ENCODE measurements at regions not wholly inside any gene's neighbourhood (a gene's known extent, or its start where the extent isn't known, plus 50 kb on each side); places are given as distances from the start of the nearest gene placed in this dataset.

DNA sequence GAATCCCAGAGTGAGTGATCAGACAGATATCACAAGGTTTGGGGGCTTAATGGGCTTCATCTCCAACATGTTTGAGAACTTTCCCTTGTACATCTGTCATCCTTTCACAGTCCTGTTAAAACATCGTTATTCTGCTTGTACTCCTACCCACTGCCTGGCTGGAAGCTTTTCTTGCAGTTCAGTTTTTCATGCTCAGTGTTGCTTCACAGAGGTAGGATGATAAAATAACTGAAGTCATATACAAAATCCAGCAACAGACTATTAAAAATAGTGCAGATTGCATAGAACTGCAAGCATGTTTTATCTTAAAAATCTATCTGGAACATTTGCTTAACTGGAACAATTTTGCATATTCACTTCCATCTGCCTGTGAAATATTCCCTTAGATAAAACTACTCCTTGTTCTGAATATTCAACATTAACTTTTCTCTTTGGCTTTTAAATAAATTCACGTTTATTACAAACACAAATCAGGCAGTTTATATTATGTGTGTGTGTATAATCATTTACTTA, 579.6 kb upstream of the IGFBP7 start:
- no peak for DNase-seq (ENCODE audit: low read depth)

DNA sequence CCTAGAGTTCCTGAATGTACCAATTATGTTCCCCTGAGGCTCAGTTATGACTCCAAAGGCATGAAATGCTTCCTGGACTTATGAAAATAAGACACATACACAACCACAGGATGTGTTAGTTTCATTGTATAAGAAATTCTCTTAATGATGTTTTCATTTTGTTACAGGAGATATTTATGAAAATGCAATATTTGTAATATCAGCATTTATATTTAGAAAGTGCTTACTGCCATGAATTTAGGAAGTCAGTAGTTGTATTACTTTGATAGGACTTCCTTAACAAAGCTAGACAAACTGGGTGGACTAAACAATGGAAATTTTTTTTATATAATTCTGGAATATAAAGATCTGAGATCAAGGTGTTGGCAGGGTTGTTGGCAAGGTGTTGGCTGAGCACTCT, 572.1 kb upstream of the IGFBP7 start:
- no peak for DNase-seq (ENCODE audit: low read depth)

DNA sequence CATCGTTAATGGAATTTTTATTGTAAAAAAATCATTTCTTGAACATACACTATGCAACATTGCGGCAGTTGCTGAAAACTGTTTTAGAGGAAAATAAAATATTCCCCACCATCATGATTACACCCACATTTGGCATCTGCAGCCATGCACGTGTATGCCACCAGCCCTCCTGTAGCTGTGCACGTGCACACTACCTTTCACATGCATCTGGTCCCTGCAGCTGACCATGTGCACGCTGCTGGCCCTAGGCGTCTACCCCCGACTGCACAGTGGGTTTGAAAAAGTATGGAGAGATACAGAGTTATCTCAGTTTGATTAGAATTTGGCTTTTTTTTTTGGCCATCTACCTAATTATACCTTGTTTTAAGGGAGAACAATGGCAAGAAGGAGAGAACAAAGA, 569.8 kb upstream of the IGFBP7 start:
- no peak for DNase-seq (ENCODE audit: low read depth)

DNA sequence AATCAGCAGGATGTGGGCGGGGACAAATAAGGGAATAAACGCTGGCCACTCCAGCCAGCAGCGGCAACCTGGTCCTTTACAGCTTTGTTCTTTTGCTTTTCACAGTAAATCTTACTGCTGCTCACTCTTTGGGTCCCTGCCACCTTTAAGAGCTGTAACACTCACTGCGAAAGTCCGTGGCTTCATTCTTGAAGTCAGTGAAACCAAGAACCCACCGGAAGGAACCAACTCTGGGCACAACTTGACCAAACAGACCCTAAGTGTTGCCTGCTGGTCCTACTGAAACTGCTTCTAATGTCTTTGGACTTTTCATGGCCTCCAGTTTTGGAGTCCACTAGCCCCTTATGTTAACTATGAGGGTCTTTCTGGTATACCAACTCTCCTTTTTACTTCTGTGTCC, 566.2 kb upstream of the IGFBP7 start:
- DNase-seq (ENCODE audit: low read depth) = no peak

DNA sequence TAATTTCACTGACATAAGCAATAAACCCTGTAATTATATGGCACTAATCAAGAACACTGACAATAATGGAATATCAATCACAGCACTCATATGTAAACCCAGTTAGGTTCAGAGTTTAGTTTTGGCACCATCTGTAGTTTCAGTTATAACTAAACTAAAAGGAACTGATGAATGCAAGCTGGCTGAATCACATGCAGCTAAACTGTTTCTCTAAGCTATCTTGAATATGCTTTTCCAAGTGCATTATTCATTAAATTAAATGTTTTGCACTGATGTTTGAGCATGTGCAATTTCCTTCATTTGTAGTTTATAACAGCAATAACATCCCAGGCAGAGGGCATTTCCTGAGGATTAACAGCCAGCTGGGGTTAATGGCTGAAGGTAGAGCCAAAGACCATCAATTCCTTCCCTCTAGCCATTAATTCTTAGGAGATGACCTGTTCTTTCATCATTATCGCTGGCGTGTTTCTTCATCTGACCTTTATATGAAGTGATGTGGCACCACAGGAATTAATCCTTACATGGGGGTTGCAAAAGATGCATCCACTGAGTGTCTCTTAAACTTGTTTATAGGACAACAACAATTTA, 562.8 kb upstream of the IGFBP7 start:
- DNase-seq (ENCODE audit: low read depth) = no peak

DNA sequence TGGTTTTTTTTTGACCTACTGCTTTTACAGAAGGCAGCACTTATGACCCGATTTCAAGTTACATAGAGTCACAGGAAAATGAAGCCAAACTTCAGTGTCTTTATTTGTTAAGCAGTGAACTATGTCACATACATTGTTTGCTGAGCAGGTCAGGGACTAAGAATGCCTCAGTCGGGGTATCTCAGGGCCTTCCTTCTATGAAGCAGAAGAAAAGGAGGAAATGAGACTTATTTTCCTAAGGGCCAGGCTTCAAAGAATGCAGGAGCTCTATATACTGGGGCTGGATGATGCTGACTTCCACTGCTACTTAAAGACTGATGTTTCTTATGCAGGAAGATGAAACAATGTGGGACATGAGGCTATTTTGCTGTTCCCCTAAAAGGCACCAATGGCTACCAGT, 558.4 kb upstream of the IGFBP7 start:
- no peak for DNase-seq (ENCODE audit: low read depth)

DNA sequence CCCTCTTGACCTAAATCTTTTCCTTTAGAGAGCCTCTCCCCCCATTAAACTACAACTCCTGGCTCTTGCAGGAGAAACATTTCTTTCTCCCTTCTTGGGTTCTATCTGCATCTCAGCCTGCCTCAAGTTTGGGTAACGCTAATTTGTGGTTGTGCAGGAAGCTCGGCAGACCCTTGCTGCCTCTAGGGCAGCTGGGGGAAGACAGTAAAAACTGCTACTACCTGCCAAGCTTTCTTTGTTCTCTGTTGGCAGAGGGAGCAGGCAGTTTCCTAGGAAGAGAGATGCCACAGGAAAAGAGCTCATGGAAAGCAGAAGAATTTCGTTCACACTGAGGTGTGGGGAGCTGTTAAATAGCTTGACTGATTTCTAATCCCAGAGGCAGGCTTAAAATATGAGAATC, 555.6 kb upstream of the IGFBP7 start:
- no peak for DNase-seq (ENCODE audit: low read depth)

DNA sequence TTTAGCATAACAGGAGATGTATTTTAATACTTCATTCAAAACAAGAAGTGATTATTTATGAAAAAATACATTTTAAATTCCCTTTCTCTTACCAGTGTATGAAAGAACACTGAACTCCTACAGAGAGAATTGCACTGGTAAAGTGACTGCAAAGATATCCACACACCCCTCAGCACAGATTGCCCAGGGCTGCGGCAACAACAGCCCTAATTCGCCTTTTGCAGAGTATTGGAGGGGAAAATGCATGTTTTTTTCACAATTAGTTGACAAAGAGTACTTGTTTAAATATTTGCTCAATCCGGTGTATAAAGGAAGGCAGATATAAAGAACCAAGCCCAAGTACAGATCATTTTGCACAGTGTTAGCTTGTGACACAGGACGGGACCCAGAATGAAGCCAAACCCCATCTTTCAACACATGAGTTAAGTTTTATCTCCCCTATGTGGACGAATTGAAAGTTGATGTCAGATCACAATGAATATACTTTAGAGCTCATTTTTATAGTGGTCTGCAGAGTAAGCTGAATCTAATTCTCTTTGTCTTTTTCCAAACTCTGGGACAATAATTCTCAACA, 551.4 kb upstream of the IGFBP7 start:
- no peak for DNase-seq (ENCODE audit: low read depth)

DNA sequence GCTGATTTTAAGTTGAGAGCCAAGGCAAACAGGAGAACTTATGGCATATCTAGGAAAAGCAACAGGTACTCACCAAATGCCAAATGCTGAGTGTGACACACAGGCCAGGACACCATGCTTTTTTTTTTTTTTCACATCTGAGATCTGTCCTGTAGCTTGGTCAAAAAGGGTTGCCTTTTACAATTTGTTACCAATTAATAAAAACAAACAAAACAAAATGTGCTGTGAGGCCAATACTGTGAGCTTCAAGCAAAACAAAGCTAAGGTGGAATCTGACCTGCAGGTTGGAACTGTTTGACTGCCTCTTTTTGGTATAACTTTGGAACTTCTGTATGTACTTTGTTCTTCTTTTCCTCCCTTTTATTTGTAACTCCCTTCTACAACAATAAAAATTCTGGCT, 548.5 kb upstream of the IGFBP7 start:
- DNase-seq (ENCODE audit: low read depth) = no peak

DNA sequence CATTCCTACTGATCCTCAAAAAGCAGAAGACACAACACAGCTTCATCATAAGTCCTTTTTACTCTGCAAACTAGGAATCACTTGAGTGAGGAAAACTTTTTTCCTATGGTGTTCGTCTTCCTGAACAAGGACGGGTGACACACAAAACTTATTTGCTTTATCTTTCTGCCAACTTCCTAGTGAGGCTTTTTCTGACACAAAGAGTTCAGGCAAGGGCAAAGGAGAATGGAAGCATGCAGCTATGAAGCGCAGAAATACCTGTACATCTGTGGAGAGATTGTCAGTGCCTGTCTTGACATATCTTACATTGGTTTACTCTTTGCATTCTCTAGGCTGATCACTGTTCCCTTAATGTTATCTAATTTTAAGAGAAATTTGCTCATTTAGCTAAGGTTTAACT, 548.0 kb upstream of the IGFBP7 start:
- no peak for DNase-seq (ENCODE audit: low read depth)

DNA sequence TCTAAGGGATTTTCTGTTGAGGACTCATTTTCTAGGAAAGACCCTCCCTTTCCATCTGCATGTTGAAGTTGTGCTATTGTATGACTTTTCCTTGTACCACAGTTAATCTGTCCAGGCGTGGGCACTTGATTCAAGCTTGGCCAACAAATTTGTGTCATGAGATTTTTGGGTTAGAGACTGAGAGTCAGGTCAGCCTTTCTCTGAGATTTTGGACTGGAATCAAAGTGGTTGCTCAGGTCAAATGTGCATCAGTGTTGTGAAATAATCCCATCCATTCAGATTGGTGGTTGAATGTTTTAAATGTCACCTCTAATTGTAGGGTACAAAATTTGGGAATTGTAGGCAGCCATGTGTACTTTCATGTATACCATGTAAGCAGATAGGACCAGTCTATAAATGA, 545.2 kb upstream of the IGFBP7 start:
- DNase-seq (ENCODE audit: low read depth) = no peak

DNA sequence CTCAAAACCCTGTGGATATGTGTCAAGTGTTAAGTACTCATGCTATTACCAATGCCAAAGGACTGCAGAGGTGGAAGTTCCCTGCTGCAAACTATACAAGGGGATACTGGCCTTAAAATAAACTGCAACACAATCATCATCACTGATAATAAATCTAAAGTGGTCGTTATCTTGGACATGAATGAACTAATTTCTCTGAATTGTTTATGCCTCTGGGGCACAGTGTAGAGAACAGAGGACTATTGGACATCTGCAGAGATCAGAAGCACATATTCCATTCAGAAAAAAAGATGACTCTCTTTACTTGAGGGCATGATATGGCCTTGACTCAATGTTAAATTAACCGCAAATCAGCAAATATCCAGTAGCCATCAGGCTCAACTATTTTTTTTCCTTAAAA, 542.6 kb upstream of the IGFBP7 start:
- DNase-seq (ENCODE audit: low read depth) = no peak

DNA sequence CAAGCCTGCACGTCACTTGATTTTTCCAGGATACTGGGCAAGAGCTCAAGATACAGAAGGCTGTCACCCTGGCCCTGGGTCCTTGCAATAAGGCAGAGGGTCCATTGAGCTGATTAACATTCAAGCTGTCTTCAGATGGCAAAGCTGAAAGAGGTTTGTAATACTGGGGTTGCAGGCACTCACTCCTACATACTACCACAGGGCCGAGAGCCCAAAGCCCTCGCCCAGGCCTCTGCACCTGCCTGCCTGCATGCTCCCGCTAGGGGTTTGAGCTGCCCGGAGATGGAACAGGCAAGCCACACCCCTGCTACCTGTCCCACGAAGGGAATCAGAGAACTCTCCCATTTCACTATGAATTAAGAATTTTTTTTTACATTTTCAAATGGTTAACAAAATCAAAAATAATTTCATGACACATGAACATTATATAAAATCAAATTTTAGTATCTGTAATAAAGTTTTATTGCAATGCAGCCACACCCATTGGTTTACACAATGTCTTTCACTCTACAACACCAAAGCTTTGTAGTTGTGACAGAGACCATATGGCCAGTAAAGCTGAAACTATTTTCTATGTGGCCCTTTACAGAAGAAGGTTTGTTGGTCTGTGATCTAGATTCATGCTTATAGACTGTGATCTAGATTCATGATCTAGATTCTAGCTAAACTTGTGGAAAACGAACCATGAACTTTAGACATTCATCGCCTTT, 530.4 kb upstream of the IGFBP7 start:
- no peak for DNase-seq (ENCODE audit: low read depth)

DNA sequence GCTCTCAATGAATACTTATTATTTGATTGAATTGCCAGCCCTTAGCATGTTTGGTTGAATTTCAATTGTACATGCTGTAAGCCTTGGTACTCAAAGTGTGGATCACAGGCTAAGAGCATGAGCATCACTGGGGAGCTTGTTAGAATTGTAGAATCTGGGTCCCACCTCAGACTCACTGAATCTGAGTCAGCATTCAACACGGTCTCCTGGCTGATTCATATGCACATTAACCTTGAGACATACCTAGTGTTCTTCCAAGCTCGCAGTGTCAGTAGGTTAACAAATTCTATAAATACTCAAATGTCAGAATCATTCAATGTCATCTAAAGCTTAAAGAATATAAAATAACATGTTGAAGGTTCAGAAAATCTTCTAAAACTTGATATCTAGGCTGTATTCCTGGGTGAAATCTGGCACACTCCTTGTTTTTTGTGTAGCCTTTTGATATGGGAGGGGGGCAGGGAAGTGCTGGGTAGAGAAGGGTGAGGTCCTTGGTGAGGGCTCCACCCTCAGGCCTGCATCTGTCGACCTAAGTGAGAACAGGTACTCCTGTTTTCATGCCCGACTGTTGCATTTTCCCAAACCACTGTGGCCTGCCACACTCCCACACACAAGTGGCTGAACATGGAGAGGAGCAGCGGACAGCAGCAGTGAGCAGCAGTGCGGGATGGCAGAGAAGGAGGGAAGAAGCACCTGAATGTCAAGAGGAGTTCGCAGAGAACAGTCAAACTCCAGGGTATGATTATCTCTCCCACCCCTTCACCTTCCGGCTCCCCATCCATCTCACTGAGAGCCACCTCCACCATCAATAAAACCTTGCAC, 529.6 kb upstream of the IGFBP7 start:
- DNase-seq (ENCODE audit: low read depth) = no peak

DNA sequence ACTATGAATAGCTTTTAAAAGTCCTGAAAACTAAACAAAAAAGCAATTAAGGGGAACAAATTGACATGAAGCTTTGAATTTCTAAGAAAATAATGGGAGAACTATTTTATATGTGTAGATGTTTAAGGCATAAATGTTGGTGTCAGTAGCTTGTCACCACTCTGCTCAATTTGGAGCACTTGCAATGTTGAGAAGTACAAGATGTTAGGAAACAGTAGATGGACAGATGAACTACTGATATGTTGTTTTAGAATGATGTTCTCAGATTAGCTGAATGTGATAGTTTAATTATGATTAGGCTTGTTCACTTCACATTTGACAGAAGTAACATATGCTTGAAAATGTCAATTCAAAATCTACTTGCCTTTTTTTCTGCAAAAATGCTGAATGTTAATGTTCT, 525.7 kb upstream of the IGFBP7 start:
- no peak for DNase-seq (ENCODE audit: low read depth)

DNA sequence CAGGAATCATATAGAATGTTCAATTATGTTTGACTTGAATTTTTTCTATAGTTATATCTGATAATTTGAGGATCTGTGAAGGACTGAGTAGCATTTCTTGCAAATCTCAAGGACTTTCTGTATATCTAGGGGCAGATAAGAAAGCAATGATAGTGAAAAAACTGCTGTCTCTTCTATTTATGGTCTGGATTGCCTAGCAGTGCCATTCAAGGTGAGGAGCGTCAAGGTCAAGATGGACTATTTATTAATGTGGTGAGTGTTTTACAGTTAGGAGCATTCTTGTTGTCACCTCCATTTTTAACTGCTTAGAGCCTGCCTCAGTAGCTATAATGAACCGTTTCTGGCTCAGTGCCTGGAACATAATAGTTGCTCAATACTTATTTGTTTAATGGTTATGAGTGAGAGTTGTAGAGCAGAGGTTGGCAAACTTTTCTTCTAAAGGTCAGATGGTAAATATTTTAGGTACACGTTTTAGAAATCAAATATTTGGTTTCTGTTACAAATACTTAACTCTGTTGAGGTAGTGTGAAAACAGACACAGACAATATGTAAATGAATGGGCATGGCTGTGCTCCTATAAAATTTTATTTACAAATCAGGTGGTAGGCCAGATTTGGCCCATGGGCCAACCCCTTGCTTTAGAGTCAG, 523.2 kb upstream of the IGFBP7 start:
- no peak for DNase-seq (ENCODE audit: low read depth)

DNA sequence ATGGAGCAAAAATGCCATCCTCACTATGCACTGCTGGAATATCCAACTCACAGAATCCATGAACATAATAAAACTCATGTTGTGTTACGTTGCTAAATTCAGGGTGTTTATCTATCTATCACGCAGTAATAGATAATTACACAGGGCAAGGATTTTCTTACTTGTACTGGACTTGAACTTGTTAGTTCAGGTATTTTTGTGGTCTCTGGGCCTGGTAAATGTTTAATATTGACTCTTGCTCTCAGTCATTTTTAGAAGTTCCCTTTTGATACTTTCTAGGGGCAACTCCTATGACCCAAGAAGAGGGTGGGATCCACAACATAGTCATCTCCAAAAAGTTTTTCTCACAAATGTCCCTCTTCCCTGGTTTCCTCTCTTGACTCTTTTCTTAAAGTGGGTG, 522.4 kb upstream of the IGFBP7 start:
- no peak for DNase-seq (ENCODE audit: low read depth)

DNA sequence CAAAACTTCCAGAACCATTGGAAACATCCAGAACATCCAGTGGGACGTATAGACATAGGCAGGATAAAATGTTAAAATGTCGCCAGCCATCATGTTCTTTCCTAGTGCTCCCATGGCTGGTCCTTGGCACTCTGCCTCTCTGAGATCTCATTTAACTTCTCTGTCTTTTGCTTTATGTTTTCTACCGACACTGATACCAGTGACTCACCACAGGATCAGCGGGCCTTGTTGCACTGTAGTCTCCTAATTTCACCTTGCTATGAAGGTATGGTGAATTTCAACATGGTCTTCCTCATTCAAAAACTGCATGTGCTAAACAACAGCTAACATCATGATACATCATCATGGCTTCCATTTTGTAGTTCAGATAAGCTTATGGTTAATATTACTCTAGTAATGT, 521.0 kb upstream of the IGFBP7 start:
- DNase-seq (ENCODE audit: low read depth) = no peak

DNA sequence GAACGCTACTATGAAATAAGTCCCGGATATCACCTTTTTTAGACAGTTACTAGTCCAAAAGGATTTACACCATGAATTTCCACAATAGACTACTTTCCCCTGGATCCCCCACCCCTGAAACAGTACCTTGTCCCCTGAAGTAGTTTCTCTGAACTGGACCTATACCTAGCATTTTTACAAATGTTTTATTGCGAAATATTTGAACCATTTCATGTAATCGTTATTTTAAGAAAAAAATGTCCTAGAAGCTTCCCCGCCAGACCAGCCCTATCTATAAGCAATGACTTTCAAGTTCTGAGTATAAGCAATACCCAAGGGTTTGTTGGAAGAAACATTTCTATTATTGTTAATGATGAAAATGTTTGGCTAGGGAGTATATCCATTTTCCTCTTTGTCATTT, 517.8 kb upstream of the IGFBP7 start:
- DNase-seq (ENCODE audit: low read depth) = no peak

DNA sequence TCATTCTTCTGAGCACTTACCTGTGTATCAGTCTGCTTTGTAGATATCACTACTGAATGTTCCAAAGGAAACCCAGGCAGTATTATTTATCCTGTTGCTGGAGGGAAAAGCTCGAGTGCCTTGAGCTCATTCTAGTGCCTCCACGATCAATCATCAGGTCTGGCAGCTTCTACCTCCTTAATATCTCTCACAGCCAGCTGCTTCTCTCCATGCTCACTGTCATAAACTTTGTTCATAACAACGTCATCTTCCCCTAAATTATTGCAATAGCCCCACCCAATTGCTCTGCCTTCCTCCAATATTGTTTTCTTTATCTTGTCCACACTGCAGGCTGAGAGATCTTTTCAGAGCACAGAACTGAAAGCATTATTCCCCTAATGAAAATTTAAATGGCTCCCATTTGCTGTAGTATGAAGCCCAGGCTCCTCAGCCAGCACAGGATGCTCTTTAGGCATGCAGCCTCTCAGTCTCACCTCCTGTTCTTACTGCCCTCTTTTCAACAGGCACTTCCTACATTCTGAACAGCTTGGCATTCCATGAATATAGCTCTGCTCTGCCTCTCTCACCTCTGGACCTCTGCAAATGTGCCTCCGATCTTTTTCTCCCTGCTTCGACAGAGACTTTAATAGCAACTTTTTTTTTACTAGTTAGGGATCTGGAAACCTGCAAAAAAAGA, 504.2 kb upstream of the IGFBP7 start:
- DNase-seq (ENCODE audit: low read depth) = no peak

DNA sequence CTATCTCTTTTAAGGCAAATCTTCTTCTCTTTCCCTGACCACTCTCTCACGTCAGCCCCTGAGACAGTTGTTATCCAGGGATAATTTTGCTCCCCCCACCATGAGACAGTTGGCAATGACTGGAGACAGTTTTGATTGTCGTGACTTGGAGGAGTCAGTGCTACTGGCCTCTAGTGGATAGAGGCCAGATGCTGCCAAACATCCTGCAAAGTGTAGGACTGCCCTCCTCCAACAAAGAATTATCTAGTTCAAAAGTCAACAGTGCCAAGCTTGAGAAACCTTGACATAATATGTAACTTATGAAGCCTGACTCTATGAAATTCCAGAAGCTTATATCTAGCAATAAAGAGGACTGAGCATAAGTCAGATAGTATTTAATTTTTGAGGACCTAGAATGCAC, 502.1 kb upstream of the IGFBP7 start:
- no peak for DNase-seq (ENCODE audit: low read depth)
